ENCODE measurements at regions not wholly inside any gene's neighbourhood (a gene's known extent, or its start where the extent isn't known, plus 50 kb on each side); places are given as distances from the start of the nearest gene placed in this dataset.

DNA sequence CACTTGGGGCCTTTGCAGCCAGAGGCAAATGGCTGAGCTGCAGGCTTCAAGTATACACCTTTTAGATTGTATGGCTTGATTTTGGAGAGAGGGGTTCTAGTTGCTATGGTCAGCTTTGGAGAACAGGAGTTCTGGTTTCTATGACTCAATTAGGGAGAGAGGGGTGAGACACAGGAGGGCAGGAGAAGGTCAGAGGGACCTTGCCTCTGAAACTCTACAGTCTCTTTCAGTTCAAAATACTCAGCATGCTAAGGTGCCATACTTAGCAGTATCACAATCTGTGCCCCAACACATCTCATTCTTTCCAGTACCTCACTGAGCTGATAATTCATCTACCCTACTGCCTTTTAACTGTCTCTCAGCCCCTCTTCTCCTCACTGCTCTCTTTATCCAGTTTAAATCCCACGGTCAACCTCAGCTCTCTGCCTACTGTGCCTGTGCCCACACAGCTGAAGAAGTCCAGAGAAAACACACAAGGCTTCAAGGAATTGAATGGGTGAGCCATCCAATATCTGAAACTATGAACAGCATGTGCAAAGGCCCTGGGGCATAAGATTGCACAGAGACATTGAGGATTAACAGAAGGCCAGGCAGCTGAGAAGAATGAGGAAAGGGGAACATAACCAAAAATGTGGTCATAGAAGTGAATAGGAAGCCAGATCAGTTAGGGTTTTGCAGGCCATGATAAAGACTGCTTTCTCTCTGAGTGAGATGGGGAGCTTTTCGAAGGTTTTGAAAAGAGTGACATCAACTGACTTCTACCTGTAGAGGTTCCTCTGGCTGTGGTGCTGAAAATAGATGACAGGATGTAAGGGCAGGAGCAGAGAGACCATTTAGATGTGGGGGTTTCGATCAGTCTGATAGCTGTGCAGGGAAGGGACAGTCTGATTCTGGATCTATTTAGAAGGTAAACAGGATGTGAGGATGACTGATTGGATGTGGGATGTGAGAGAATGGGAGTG, 54.5 kb upstream of the C3orf80 start:
- DNase-seq (ENCODE audit: low spot score) = no peak

DNA sequence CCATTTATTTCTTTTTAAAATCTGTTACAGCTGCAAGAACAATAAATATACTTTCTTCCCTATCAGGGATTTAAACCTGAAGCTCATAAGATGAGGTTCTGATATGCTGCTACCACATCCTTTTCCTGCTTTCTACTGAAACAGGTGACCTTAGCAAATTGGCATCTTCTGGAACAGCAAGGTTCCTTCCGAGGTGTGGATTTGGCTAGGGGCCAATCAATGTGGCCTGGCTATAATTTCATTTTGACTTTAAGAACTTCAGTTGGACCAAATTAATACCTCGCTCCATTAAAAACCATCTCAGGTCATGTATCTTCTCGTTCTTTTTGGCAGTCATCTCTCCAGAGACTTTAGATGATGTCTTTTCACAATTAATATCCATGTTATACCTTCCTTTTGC, 53.4 kb upstream of the C3orf80 start:
- DNase-seq (ENCODE audit: low spot score) = no peak

DNA sequence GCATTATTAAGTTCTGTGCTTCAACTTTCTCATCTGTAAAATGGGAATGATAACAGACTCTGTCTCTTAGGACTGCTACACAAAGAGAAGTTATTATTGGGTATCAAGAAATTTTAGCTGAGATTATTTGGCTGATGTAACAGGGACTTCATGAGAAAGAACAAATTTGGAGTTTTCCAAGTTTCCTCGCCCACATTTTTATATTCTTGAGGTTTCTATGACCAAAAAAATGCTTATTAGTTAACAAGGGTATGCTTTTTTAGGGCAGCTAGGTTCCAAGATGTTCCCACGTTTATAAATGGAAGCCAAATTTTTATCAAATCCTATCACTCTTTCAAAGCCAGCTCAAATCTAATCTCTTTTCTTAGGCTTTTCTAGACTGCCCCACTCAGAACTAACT, 50.6 kb upstream of the C3orf80 start:
- DNase-seq (ENCODE audit: low spot score) = no peak
